NCI-H2227 treated with DMSO at 0.1 percent for 48 hours (cell line): ENCODE measurements at regions not wholly inside any gene's neighbourhood (a gene's known extent, or its start where the extent isn't known, plus 50 kb on each side); places are given as distances from the start of the nearest gene placed in this dataset.

ENCODE experiments used
- DNase-seq: peaks from one replicate; lab custom pipeline; 2025; lab: John Stamatoyannopoulos, UW

DNA sequence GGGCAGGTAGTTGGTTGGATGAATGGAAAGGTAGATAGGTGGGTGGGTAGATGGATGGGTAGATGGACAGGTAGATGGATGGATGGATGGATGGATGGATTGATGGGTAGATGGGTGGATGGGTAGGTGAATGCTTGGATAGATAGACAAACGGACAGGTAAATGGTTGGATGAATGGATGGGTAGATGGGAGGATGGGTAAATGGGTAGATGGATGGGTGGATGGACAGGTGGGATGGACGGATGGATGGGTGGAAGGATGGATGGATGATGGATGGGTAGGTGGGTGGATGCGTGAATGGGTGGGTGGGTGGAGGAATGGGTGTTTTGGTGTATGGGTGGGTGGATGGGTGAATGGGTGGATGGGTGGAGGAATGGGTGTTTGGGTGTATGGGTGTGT is 50.1 kb upstream of the ASAP2 start:
- no peak for DNase-seq

DNA sequence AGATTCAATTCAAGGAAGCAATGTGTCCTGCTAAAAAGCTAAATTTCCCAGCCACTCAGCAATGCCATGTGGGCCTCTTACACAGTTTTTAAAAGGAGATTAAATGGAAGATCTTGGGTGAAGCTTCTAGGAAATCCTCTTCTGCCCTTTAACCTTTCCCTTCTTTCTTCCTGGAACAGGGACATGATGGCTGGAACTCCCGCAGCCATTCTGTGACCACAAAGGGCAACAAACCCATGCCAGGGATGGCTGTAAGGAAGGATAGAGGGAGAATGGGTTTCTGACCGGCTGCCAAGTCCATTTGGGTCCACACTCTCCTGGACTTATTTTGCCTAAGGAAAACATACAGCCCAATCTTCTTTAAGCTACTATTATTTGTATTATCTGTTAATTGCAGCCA is 52.6 kb upstream of the ASAP2 start:
- DNase-seq, result no peak

DNA sequence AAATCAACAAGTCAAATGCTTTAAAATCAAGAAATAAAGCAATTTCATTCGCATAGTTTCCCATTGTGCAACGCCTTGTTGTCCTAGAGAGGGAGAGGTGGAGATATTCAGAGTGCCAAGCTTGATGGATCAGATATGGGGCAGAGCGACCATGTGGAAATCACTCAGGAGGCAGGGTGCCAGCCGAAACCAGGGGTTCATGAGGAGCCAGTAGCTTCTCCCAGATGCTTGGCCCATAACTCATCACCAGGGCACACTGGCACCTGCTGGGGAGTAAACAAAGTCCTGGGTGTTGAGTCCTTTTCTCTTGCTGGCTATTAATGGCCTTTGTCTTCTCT is 53.0 kb upstream of the ASAP2 start:
- DNase-seq, result no peak

DNA sequence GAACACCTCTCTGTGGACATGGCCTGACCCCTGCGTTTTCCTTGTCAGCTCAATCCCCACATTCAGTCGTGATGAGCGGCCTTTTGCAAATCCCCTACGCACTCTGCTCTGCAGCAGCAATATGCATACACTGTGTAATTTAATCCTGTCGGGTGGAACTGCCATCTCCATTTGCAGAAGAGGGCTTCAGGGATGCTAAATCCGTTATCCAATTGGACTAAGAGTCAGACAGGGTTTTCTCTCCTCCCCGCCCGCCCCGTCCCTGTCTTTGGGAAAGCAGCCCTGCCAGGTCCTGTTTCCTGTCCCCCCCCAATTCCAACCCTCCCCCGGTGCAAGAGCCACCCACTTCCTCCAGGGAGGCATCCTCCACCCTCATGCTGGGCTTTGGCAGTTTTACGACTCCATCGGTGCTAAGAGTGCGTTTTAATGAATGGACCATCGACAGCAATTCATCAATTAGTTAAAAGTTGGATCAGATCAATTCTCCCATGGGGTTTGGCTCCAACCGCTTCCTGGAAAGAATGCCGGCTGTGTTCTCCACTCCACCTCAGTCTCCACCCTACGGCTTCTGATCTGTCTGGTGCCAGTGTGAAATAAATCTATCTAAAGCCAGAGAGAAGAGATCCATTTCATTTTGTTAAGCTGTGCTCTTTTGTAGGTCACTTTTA is 53.5 kb upstream of the ASAP2 start:
- no peak for DNase-seq

DNA sequence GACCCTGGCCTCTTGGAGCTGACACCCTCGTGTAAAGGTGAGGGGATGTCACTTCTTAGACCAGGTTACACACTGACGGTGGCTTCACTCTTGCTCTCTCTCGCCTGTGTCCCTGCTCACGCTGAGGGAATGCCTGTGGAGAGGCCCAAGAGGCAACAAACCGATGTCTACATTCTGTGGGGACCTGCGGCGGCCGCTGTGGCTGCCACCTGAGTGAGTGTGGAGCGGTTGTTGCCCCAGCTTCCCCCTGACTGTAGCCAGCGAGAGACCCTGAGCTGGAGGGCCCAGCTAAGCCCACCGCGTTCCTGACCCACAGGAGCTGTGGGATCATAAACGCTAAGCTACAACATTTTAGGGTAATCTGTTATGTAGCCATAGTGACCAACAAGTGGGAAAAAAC is 55.7 kb upstream of the ASAP2 start:
- DNase-seq, result no peak

DNA sequence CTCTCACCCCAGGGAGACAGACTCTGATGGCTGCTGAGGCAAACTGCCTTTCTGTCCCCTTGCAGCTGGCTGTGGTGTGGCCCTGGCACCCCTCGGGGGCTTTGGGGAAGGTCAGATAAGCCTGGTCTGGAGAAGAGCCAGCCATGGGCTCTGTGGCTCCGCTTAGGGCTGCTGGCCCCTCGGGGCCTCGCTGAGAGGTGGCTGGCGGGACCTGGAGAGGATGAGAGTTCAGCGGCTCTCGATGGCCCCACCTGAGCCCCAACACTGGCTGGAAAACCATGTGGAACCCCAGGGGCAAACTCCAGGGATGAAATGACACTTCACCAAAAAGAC is 56.1 kb upstream of the ASAP2 start:
- DNase-seq, result no peak

DNA sequence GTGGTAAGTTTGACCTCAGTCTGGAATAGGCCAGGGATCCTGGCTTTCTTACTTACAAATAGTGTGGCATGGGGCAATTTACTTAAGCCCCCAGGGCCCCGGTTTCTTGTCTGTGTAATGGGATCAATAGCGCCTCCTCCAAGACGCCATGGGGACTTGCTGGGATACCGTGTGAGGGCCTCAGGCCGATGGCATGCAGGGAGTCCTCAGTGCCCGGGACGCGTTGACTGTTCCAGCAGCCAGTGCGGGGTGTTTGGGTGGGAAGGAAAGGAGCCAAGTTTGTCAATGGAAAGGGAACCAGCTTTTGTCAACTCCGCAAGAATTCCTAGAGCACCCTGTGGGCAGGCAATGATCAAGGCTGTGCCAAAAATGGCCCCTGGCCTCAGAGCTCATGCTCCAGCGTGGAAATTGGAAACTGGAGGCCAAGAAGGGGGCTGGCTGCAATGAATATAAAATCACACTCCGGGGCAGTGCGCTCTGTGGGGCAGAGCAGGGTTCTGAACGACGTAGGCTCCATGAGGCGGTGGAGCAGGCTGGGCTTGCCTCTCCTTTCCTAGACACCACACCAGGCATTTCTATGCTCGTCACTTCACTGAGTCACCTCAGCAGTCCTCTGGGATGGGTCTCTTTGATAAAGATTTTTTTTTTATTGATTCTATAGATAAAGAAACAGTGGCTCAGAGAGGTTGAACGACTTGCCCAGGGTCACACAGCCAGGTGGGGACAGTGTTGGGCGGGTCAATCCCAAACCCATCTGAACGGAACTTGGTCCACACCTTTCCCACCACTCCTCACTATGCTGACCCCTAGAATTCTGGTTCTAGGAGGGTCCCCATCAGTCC is 56.7 kb upstream of the ASAP2 start:
- no peak for DNase-seq

DNA sequence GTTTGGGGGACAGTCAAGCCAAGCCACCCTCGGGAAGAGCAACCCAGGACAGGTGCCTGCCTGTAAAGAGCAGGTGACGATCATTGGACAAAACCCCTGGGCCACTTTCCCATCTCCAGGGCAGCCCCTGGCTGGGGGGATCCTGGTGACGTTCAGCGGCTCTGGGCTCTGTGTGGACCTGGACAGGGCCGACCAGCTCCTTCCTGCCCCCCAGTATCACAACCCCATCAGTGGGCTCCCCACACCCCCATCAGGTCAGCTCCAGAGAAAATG is 57.3 kb upstream of the ASAP2 start:
- DNase-seq, result no peak

DNA sequence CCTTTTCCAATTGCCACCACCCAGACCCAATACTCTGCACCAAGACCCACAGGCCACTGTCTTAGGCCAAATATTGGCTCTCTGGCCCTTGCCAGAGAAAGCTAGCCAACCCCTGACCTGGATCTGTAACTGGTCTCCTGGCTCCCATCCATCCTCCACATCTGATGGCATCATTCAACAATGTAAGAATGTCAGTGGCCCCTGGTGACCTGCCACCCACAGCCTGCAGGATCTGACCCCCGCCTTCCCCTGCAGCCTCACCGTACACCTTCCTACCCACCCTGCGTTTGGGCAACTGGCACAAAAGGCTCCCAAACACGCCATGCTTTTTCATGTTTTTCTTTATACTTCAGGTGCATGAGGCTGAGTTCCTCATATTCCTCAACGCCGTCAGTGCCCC is 60.0 kb upstream of the ASAP2 start:
- no peak for DNase-seq

DNA sequence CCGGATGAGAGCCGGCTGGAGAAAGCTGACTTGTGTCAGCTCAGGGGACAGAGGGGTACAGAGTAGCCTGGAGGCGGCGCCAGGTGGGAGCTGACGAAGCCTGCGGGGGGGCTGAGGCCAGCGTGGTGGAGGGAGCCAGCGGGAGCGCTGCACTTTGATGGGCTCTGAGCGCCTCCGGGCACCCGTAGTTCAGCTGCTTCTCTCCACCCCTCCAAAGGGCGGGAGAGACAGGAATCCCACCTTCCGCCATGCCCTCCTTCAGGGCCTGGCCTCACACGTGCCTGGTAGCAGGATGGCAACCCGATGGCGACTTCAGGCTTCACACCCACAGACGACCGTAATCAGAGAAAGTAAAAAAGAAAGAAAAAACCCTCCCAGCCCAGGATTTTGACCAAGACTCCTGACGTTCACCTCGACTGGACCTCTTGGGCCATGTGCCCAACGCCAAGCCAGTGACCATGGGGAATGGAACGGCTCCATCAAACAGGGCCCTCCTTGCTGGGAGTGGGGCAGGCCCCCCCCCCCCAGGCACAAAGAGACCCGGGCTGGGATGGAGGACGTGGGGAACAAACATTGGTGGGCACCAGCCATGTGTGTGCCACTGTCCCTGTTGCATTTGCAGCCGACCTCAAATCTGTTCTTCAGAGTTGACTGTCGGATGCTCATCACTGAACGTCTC is 60.7 kb upstream of the ASAP2 start:
- DNase-seq, result no peak

DNA sequence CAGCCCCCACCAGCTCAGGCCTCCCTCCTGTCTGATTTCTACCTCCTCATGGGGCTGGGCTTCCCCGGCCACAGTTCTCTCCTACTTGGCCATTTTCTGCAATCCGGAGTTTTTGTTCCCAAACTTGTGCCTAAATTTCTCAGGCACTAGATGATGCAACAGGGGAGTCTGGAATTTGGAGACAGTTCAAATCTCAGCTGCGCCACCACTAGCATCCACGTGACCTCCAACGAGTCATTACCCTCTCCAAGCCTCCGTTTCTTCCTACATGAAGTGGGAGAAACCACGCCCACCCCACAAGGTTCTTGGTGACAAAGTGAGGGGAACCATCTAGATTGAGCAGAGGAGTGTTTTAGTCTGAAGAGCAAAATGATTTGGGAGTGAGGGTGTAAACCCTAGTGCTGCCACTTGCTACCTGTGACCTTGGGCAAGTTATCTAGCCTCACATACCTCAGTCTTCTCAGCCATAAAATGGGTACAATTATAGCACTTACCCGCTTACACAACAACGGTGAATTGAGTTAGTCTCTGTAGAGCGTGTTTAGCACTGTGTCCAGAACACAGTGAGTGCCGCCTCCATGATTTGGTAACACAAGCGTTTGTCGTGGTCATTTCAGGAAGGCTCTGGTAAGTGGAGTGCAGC is 61.4 kb upstream of the ASAP2 start:
- no peak for DNase-seq

DNA sequence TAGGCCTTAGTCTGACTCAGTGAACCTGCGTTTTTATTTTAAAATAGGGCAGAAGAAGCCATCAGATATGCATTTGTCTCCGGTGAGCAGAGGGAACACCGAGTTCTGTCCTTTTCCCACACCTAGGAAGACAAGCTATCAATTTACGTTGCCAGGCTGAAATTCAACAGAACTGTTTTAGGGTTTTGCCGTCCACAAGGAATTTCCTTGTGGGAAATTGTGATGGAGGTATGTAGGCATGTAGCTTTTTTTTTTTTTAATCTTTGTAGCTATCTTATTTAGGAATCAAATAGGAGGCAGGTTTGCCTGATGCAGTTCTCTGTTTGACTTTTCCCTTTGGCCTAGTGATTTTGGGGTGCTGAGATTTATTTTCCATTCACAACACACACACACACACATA is 62.0 kb upstream of the ASAP2 start:
- no peak for DNase-seq

DNA sequence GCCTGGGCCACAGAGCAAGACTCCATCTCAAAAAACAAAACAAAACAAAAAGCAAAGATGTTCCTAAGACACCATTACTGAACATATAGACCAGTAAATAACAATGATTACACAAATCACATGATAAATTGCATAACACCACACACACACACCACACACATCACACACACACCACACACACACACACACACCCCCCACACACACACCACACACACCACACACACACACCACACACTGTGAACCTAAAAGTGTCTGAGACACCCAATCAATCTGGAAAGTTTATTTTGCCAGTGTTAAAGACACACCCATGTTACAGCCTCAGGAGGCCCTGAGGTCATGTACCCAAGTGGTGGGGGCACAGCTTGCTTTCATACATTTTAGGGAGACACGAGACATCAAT is 62.6 kb upstream of the ASAP2 start:
- no peak for DNase-seq

DNA sequence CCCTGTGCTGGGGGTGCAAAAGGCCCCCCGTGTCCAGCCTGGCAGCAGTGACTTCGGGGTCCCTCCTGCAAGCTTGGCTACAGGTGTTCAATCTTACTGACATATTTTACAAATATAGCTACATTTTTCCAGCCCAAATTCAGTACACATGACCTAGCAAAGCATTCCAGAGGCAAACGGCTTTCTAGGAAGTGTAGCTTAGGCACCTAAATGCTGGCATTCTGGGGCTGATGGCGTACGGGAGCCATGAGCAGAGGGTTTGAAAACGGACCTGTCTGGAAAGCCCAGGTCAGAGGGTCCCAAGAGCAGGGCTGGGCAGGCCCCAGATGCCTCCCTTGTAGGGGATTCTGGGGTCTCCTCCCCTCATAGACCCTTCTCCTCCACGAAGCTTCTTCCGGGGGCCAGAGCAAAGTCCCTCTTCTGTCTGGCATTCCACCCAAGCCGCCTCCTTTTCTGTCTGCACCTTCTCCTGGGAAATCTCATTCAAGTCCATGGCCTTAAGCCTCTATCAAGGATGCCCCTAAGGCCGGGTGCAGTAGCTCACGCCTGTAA is 63.3 kb upstream of the ASAP2 start:
- no peak for DNase-seq

DNA sequence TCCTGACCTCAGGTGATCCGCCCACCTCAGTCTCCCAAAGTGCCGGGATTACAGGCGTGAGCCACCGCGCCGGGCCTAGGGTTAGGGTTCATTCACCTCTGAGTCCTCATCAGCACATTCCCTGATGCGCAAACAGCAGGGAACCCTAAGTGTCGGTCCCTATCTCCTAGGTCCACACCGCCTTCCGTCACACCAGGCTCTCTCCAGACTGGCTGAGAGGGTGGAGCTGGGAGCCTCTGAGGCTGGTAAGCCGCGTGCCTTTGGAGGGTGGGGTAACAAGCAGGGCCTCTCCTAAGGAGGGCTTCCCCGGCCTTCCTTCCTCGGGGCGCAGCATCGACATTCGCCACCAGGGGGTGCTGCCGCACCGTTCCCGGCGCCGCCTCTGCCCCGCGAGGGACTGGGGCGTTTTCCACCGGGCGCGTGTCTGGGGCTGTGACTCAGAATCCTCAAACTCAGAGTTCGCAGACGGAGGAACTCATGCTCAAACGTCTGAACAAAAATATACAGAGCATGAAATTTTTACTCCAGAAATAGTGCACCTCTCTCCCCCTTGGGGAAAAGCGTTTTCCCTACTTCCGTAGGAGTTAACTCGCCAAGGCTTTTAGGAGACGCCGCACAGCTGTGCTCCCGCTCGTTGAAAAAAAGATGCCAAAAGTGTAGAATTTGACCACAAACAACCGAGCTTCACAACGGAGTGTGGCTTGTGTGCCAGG is 63.9 kb upstream of the ASAP2 start:
- peak; percentile 66 for DNase-seq

DNA sequence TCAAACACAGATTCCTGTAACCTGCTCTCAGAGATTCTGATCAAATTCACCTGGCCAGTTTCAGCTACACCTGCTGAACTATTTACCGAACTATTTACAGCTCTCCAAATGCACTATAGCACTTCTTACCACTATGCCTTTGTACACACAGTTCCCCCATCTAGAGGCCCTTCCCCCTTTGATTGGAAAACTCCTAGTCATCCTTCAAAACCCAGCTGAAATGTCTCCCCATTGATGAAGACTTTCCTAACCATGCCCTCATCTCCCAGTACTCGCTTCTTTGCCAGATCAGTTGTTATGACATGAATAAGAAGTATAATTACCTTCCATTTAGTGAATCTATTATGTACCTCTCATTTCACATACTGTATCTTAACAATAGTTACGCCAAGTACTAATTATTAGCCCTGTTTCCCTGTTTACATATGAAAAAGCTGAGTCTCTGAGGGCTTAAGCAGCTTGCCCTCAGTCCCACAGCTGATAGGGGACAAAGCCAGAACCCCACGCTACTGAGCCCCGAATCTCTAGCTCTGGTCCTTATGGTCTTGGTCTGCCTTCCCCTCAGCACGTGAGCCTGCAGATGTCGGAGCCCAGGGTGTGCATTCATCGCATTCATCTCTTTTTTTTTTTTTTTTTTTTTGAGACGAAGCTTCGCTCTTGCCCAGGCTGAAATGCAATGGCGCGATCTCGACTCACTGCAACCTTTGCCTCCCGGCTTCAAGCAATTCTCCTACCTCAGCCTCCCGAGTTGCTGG is 64.7 kb upstream of the ASAP2 start:
- DNase-seq, result no peak

DNA sequence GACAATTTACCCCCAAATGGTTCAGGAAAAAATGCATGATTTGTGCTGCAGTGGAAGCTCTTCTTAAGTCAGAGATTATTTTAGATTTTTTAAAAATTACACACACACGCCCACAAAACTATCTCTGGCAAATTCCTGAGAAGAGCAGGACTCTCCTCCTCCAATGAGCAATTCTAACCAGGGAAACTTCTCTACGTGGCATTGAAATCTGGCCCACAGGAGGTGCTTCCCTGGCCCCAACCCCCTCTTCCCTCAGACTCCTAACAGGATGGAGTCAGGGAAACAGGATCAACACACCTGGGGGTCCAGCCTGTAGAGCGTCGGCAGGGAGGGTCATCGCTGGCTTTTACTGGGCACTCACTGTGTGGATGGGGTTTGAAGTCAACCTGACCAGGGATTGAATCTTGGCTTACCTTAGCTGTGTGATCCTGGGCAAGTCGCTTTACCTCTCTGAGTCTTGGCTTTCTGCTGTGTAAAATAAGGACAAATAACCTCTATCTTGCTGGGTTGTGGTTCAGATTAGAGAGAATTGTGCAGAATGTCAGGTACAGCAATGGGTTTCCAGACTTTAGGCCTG is 65.4 kb upstream of the ASAP2 start:
- DNase-seq, result no peak

DNA sequence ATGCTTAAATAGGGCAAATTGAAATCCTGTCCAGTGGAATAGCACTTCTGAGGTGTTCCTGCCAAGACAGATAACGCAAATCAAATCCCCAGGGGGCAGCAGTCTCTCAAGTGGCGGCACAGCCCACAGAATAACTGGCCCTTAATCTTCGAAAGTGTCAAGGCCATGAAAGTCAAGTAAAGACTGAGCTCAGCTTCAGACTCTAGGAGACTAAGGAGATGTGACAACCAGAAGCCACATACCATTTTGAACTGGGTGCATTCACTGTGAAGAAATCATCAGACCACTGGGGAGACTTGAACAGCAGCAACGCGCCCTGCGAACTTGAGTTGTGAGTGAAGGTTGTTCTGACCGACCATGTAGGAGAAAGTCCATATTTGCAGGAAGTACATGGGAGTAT is 66.0 kb upstream of the ASAP2 start:
- DNase-seq, result no peak

DNA sequence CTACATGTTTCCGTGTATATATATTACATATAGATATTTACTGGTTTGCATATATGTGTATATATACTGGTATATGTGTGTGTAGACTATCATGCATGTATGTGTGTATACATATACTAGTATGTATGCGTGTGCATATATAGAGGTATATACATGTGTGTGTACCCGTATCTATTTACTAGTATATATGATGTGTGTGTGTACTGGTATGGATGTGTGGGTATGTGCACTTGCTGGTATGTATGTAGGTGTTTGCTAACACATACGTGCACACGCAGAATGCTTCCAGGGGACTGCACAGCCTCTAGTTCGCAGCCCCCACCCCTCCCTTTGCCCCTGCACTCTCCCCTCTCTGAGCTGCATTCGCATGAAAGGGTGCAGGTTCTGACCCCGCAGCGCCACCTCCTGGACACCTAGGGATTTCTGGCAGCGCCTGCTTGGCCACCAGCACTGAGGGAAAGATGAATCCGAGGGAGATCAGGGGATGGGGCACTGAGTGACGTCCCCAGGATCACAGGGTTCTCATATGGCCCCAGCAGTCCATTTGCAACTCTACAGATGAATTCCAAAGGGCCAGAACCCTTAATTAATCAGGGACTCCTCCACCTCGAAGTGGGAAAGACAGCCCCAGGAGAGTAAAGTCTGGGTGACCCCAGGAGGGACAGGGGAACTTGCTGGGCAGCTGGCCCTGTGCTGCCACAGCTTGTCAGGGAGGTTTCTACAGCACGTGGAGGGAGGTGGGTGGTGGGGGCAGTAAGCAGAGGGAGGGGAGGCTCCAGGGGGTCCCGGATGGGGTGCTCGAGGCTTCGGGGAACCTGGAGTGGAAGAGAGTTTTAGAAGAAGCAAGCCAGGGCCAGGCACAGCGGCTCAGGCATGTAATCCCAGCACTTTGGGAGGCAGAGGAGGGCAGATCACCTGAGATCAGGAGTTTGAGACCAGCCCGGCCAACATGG is 66.8 kb upstream of the ASAP2 start:
- DNase-seq, result peak; percentile 39
